ENCODE measurements at regions not wholly inside any gene's neighbourhood (a gene's known extent, or its start where the extent isn't known, plus 50 kb on each side); places are given as distances from the start of the nearest gene placed in this dataset.

- no peak overlapping the region for H3K4me3 ChIP-seq (ENCODE audit: low read depth, low read length)
- H3K9me3 ChIP-seq (ENCODE audit: insufficient read depth, low read depth, low read length) = no peaks in the 10 kb centered on the region
- no peak overlapping the region for H3K4ac ChIP-seq (ENCODE audit: low read depth, low read length)
- H3K18ac ChIP-seq (ENCODE audit: low read length) = no peak overlapping the region
- H2AK5ac ChIP-seq (ENCODE audit: low read length) = no peak overlapping the region
- H3K79me1 ChIP-seq (ENCODE audit: low read length) = no peaks in the 10 kb centered on the region
- no peak overlapping the region for H2BK12ac ChIP-seq (ENCODE audit: low read length)
- no peak overlapping the region for H3K27ac ChIP-seq (ENCODE audit: low read depth, low read length)
- H3K4me2 ChIP-seq (ENCODE audit: low read length) = no peak overlapping the region
- H3K36me3 ChIP-seq (ENCODE audit: control insufficient read depth in 1 of 2, insufficient read depth in 2 of 2, low read length in 2 of 2) = no peaks in the 10 kb centered on the region
- H2BK5ac ChIP-seq (ENCODE audit: low read depth, low read length, poor library complexity) = no peak overlapping the region
- no peaks in the 10 kb centered on the region for H3K4me1 ChIP-seq (ENCODE audit: control insufficient read depth in 1 of 2, insufficient read depth in 2 of 2, low read length in 2 of 2)
- H4K91ac ChIP-seq (ENCODE audit: low read depth, low read length) = no peak overlapping the region
- no peaks in the 10 kb centered on the region for H3K79me2 ChIP-seq (ENCODE audit: control insufficient read depth, insufficient read depth, low read length, poor library complexity)
- WGBS (ENCODE audit: extremely low coverage, insufficient coverage, insufficient read length) = no CpG with 5 or more reads among the region's 3 CpGs
- H4K8ac ChIP-seq (ENCODE audit: low read depth, low read length) = no peak overlapping the region
- no peak overlapping the region for H4K12ac ChIP-seq (ENCODE audit: low read depth, low read length)
- no peak overlapping the region for H2AFZ ChIP-seq (ENCODE audit: insufficient read depth, low read length, poor library complexity)
- H3K23ac ChIP-seq (ENCODE audit: low read length) = no peak overlapping the region
- H3K27me3 ChIP-seq (ENCODE audit: insufficient read depth, low read length) = no peaks in the 10 kb centered on the region
- H3K9ac ChIP-seq (ENCODE audit: low read length) = no peak overlapping the region
- no peak overlapping the region for H3K14ac ChIP-seq (ENCODE audit: low read length)
- no peak for DNase-seq
- no peak overlapping the region for H2BK120ac ChIP-seq (ENCODE audit: insufficient read depth, low read length, poor library complexity)
These were observed 1126.6 kb downstream of the BRINP3 start for GRCh38 chr1:189350983-189351616.

- Histone ChIP-seq H3K18ac (ENCODE audit: low read length) (no peak overlapping the region), H3K4me1 (ENCODE audit: control insufficient read depth in 1 of 2, insufficient read depth in 2 of 2, low read length in 2 of 2) (no peaks in the 10 kb centered on the region), H4K8ac (ENCODE audit: low read depth, low read length) (no peak overlapping the region), H3K27ac (ENCODE audit: low read depth, low read length) (no peak overlapping the region), H3K27me3 (ENCODE audit: insufficient read depth, low read length) (no peaks in the 10 kb centered on the region), H2BK12ac (ENCODE audit: low read length) (no peak overlapping the region), H2AK5ac (ENCODE audit: low read length) (no peak overlapping the region), H3K79me2 (ENCODE audit: control insufficient read depth, insufficient read depth, low read length, poor library complexity) (no peaks in the 10 kb centered on the region), H3K9ac (ENCODE audit: low read length) (no peak overlapping the region), H3K14ac (ENCODE audit: low read length) (no peak overlapping the region), H3K36me3 (ENCODE audit: control insufficient read depth in 1 of 2, insufficient read depth in 2 of 2, low read length in 2 of 2) (no peaks in the 10 kb centered on the region), H4K12ac (ENCODE audit: low read depth, low read length) (no peak overlapping the region), H2BK5ac (ENCODE audit: low read depth, low read length, poor library complexity) (no peak overlapping the region), H3K4ac (ENCODE audit: low read depth, low read length) (no peak overlapping the region), H3K9me3 (ENCODE audit: insufficient read depth, low read depth, low read length) (no peaks in the 10 kb centered on the region), H4K91ac (ENCODE audit: low read depth, low read length) (no peak overlapping the region), H2BK120ac (ENCODE audit: insufficient read depth, low read length, poor library complexity) (no peak overlapping the region), H3K4me3 (ENCODE audit: low read depth, low read length) (no peak overlapping the region), H3K23ac (ENCODE audit: low read length) (no peak overlapping the region), H3K4me2 (ENCODE audit: low read length) (no peak overlapping the region), H2AFZ (ENCODE audit: insufficient read depth, low read length, poor library complexity) (no peak overlapping the region), H3K79me1 (ENCODE audit: low read length) (no peaks in the 10 kb centered on the region)
- no CpG with 5 or more reads among the region's 1 CpG for WGBS (ENCODE audit: extremely low coverage, insufficient coverage, insufficient read length)
- no peak for DNase-seq
These were observed 1125.7 kb downstream of the BRINP3 start for GRCh38 chr1:189351960-189352359.

- H3K23ac ChIP-seq (ENCODE audit: low read length) = no peak overlapping the region
- no peak overlapping the region for H3K27ac ChIP-seq (ENCODE audit: low read depth, low read length)
- H3K79me1 ChIP-seq (ENCODE audit: low read length) = no peaks in the 10 kb centered on the region
- H4K12ac ChIP-seq (ENCODE audit: low read depth, low read length) = no peak overlapping the region
- no peaks in the 10 kb centered on the region for H3K27me3 ChIP-seq (ENCODE audit: insufficient read depth, low read length)
- H4K91ac ChIP-seq (ENCODE audit: low read depth, low read length) = no peak overlapping the region
- H3K14ac ChIP-seq (ENCODE audit: low read length) = no peak overlapping the region
- no peaks in the 10 kb centered on the region for H3K4me1 ChIP-seq (ENCODE audit: control insufficient read depth in 1 of 2, insufficient read depth in 2 of 2, low read length in 2 of 2)
- no peak overlapping the region for H2AFZ ChIP-seq (ENCODE audit: insufficient read depth, low read length, poor library complexity)
- DNase-seq = no peak
- H3K36me3 ChIP-seq (ENCODE audit: control insufficient read depth in 1 of 2, insufficient read depth in 2 of 2, low read length in 2 of 2) = no peaks in the 10 kb centered on the region
- H3K79me2 ChIP-seq (ENCODE audit: control insufficient read depth, insufficient read depth, low read length, poor library complexity) = no peaks in the 10 kb centered on the region
- H3K18ac ChIP-seq (ENCODE audit: low read length) = no peak overlapping the region
- no peak overlapping the region for H3K4me3 ChIP-seq (ENCODE audit: low read depth, low read length)
- no peaks in the 10 kb centered on the region for H3K9me3 ChIP-seq (ENCODE audit: insufficient read depth, low read depth, low read length)
- no peak overlapping the region for H2BK12ac ChIP-seq (ENCODE audit: low read length)
- H3K4ac ChIP-seq (ENCODE audit: low read depth, low read length) = no peak overlapping the region
- H3K4me2 ChIP-seq (ENCODE audit: low read length) = no peak overlapping the region
- no peak overlapping the region for H2AK5ac ChIP-seq (ENCODE audit: low read length)
- no peak overlapping the region for H3K9ac ChIP-seq (ENCODE audit: low read length)
- no peak overlapping the region for H4K8ac ChIP-seq (ENCODE audit: low read depth, low read length)
- H2BK120ac ChIP-seq (ENCODE audit: insufficient read depth, low read length, poor library complexity) = no peak overlapping the region
- H2BK5ac ChIP-seq (ENCODE audit: low read depth, low read length, poor library complexity) = no peak overlapping the region
These were observed 1121.5 kb downstream of the BRINP3 start for GRCh38 chr1:189356206-189356605.

GRCh38 chr1:189357317-189357716 lies 1120.3 kb downstream of the BRINP3 start:
- Histone ChIP-seq H3K9me3 (ENCODE audit: insufficient read depth, low read depth, low read length) (no peaks in the 10 kb centered on the region), H2AK5ac (ENCODE audit: low read length) (no peak overlapping the region), H3K4ac (ENCODE audit: low read depth, low read length) (no peak overlapping the region), H3K27me3 (ENCODE audit: insufficient read depth, low read length) (no peaks in the 10 kb centered on the region), H4K8ac (ENCODE audit: low read depth, low read length) (no peak overlapping the region), H3K79me1 (ENCODE audit: low read length) (no peaks in the 10 kb centered on the region), H3K36me3 (ENCODE audit: control insufficient read depth in 1 of 2, insufficient read depth in 2 of 2, low read length in 2 of 2) (no peaks in the 10 kb centered on the region), H4K12ac (ENCODE audit: low read depth, low read length) (no peak overlapping the region), H2BK120ac (ENCODE audit: insufficient read depth, low read length, poor library complexity) (no peak overlapping the region), H2BK5ac (ENCODE audit: low read depth, low read length, poor library complexity) (no peak overlapping the region), H3K23ac (ENCODE audit: low read length) (no peak overlapping the region), H2BK12ac (ENCODE audit: low read length) (no peak overlapping the region), H3K27ac (ENCODE audit: low read depth, low read length) (no peak overlapping the region), H3K14ac (ENCODE audit: low read length) (no peak overlapping the region), H3K79me2 (ENCODE audit: control insufficient read depth, insufficient read depth, low read length, poor library complexity) (no peaks in the 10 kb centered on the region), H2AFZ (ENCODE audit: insufficient read depth, low read length, poor library complexity) (no peak overlapping the region), H3K18ac (ENCODE audit: low read length) (no peak overlapping the region), H3K4me1 (ENCODE audit: control insufficient read depth in 1 of 2, insufficient read depth in 2 of 2, low read length in 2 of 2) (no peaks in the 10 kb centered on the region), H4K91ac (ENCODE audit: low read depth, low read length) (no peak overlapping the region), H3K4me3 (ENCODE audit: low read depth, low read length) (no peak overlapping the region), H3K9ac (ENCODE audit: low read length) (no peak overlapping the region), H3K4me2 (ENCODE audit: low read length) (no peak overlapping the region)
- no peak for DNase-seq
- whole genome bisulfite sequencing (ENCODE audit: extremely low coverage, insufficient coverage, insufficient read length) = no CpG with 5 or more reads among the region's 1 CpG

Measured in trophoblast cell (in vitro differentiated cells and primary cell).